Lung microvascular endothelial cell (primary cell): ENCODE measurements at regions not wholly inside any gene's neighbourhood (a gene's known extent, or its start where the extent isn't known, plus 50 kb on each side); places are given as distances from the start of the nearest gene placed in this dataset.
A peak's percentile ranks its signal among the peaks of the same experiment; 100 is the strongest.

Experiments used
- DNase-seq, 2 donors: peaks; one replicate each; pipeline versions ENCODE4 v3.0.0 to v3.0.0-alpha.2; 2010; ENCODE audit warnings: low read depth in 2 of 2

- no peak for DNase-seq
Observed at GRCh38 chr16:62424206-62424605, 388.0 kb upstream of the CDH8 start.

DNA sequence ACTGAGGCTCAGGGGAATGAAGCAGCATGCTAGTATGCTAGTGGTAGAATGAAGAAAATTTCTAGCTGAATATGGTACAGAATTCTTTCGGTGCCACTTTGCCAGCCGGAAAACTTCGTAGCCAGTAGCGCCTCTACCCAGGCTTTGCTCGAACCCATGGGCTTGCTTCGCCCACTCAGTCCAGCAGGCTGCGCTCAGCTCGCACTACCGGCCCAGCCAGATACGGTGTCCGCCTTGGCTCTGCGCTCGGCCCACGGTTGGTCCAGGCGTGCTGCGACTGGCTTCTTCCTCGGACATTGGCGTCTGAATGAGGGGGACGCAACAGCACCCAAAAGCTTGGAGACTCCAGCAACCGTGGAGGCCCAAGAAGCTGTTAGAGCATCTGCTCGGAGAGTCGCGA, 372.5 kb upstream of the CDH8 start:
- DNase-seq, result no peak

DNA sequence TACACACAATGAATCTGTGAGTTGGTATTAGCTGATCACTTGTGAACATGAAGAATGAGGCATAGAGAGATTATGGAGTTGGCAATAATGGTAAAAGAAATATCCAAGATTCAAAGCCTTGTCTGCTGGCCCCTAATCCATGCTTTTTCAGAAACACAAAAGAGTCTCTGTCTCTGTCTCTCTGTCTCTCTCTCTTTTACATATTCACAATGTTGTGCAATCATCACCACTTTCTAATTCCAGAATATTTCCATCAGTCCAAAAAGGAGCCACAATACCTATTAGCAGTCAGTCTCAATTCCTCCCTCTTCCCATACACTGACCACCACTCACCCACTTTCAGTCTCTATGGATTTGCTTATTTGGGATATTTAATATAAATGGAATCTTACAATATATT, 370.1 kb upstream of the CDH8 start:
- no peak for DNase-seq

DNA sequence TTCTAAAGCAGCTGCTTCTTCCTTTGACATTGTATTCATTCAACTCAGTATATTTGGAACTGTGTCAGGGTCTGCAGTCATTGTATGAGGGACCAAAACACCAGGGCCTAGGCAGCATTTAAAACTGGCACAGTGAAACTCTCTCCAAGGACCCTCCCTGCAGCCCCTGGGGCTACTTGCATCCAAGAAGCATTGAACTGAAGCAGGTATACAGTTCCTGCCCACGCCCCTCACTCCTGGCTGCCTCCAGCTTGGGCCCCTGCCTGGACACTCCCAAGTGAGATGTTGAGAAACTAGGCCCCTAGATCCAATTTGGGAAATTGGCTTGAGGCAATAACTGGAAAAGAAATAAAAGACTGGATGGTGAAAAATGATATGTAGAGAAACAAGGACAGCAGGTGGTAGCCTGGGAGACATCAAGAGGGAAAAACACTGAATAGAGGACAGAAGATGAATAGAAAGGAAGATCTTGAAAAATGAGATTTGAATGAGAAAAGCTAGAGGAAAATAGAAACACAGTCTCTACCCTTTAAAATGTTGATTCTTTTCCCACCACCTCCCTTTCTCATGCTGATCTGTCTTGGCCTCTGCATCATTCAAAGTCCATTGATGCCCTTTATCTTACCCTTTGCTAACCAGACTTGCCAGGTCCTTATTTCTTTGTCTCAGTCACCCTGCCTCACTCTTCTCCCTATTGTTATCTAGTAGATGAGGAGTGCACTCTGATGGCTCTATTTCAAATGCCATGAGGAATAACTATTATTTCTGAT, 368.8 kb upstream of the CDH8 start:
- DNase-seq, result no peak

- DNase-seq, result no peak
Observed at GRCh38 chr16:62392698-62393097, 356.5 kb upstream of the CDH8 start.

GRCh38 chr16:62391940-62392339, 355.7 kb upstream of the CDH8 start:
- DNase-seq, result no peak

DNA sequence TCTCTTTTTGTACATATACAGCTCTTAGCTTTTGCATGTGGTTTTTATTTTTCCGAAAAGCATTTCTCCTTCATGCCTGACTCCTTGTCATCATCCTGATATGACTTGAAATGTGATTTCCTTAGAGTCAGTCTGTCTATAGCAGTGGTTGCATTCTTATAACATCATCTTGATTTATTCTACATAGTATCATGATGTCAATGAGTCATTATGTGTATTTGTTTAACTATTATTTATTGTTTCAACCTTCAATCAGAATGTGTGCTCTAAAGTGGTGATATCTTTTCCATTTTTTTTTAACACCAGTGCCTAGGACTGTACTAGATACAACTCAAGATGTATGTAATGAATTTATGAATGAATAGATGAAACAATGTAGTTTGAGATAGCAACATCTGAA, 354.9 kb upstream of the CDH8 start:
- DNase-seq, result no peak

- DNase-seq, result no peak
Observed at GRCh38 chr16:62390214-62390613, 354.0 kb upstream of the CDH8 start.

DNA sequence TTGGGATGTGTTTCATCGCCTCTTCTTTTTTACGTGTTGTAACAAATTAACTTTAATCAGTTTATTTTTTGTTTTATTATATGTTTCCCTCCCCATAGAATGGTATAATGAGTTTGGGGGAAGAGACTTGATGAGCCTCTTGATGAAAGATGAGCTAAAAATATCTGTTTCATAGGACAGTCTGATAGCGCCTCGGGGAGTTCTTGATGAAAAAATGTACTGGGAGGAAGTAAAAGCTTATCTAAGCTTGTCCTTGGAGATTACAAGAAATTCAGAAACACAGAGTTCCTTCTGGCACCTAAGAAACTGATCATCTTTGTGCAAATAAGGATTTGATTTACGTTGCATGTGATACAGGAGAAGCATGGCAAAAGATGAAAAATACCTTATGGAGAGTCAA, 350.2 kb upstream of the CDH8 start:
- no peak for DNase-seq

GRCh38 chr16:62383941-62384340, 347.7 kb upstream of the CDH8 start:
- DNase-seq, result no peak

GRCh38 chr16:62370445-62370844, 334.2 kb upstream of the CDH8 start:
- no peak for DNase-seq

GRCh38 chr16:62363501-62363900, 327.3 kb upstream of the CDH8 start:
- peak in 1 of 2 donors; percentile 2 for DNase-seq

DNA sequence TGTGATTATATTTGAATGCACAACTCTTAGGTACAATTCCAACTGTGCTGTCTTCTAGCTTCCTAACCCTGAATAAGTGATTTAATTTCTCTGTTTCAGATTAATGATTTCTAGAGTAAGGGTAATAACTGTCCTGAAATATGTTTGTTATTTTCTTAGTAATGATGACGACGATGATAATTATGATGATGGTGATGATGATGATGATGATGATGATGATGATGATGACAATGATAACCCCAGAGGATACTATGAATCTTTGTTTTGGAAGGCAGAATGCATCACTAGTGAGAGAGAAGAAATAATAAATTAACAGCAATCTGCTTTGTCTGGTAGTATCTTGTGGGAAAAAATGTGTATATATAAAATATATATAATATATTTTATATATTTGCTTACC, 317.1 kb upstream of the CDH8 start:
- no peak for DNase-seq

- no peak for DNase-seq
Observed at GRCh38 chr16:62342216-62342615, 306.0 kb upstream of the CDH8 start.

GRCh38 chr16:62335356-62335755, 299.1 kb upstream of the CDH8 start:
- DNase-seq, result no peak

DNA sequence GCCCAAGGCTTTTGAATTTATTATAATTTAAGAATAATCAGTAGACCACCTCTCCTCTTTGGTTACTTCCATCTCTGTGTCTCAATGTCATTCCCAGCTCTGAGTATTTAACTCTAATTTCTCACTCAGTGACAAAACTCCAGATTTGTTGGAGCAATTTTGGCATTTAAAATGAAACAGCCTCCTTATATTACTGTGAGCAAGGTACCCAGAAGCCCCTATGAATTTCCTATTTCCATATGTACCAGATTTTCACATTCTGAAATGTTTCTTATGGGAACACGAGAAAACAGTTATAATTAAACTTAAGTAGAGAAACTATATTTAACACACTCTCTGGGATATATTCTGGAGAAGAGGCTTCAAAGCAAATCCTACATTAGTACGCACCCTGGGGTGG, 285.4 kb upstream of the CDH8 start:
- no peak for DNase-seq

GRCh38 chr16:62298600-62298999, 262.4 kb upstream of the CDH8 start:
- no peak for DNase-seq

DNA sequence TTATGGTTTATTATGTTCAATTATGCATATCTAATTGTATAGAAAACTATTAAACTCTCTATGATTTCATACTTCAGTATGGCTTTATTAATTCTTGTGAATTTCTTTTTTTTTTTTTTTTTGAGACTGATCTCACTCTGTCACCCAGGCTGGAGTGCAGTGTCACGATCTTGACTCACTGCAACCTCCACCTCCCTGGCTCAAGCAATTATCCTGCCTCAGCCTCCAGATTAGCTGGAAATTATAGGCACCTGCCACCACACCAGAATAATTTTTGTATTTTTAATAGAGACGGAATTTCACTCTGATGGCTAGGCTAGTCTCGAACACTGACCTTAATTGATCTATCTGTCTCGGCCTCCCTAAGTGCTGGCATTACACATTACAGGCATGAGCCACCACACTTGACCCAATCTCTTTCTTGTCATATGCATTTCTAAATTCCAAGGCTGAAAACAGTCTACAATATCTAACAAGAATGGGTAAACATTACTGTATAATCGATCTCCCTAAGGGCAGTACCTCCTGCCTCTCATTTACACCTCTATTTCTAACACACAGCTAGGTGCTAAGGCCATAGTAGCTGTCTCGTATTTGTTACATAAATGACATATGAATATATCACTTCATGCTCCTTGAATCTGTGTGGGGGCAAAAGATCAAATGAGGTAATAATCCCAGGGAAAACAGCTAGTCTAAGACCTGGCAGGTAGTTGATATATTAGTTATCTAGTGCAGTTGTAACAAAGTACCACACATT, 258.2 kb upstream of the CDH8 start:
- no peak for DNase-seq

DNA sequence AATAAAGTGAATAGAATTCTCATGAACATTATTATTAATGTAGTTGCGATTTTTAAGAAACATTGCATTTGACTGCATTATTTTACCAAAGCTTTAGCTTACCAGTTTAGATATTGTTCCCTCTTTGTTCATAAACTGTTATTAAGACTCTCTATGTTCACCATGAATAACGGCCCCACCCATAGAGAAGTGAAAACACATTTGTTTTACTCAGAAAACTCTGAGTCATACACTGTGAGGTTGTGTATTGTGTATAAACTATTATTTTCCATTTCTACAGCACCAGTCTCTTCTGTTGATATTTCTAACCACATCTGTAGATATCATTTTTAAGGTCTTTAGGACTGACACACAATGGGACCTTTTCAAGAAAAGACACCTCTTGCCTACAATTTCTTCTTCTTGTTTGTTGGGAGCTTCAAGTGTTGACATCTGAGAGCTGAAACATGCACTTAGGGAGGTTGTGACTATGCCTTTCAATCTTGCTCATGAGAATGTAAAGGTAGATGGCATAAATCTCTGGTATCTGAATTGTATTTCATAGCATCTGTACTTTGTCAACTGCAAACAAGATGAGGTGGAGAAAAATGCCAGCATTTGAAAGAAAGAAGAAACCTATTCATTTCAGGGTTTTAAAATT, 252.9 kb upstream of the CDH8 start:
- no peak for DNase-seq

GRCh38 chr16:62280506-62280905, 244.3 kb upstream of the CDH8 start:
- no peak for DNase-seq

DNA sequence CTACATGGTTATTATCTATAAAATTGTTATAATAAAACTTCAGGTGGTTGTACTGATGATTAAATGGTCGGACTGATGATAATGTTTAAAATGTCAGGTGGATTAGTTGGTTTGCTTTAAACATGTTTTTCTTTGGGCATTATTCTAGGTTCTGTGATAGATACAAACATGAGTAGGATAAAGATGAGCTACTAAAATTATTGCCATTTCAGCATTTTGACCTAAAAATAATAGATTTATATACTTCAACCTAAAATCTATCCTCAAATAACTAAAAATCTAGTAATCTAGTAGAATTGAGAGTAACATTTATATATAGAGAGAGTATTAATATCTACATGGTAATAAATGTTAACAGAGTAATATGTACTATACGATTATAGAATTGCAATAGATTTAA, 241.7 kb upstream of the CDH8 start:
- DNase-seq, result no peak

- DNase-seq, result no peak
Observed at GRCh38 chr16:62276637-62277036, 240.4 kb upstream of the CDH8 start.

DNA sequence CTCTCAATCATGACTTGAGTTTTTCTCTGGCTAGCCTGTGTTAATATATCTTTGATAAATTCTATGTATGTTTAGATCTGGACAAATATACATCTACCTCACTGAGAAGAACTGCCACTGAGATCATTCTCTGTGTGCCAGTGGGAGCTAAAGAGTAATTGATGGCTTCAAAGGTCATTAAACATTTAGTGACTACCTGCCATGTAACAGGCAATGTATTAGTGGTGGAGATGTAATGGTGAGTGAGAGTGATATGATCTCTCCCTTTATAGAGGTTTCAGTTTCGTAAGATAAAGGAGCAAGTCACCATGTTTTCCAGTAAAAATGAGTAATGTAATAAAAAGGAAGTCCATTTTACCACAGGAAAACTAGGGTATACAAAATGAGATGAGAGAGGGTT, 235.8 kb upstream of the CDH8 start:
- no peak for DNase-seq
